SK-N-SH (cell line): ENCODE measurements at regions not wholly inside any gene's neighbourhood (a gene's known extent, or its start where the extent isn't known, plus 50 kb on each side); places are given as distances from the start of the nearest gene placed in this dataset.

Experiments
- CHD2 ChIP-seq: fragments of 150-350 bp; IDR thresholded peaks from 2 replicates; pipeline ENCODE4 v1.6.1; 2018; ENCODE audit warnings: low read length; ENCODE audit not compliant: partially characterized antibody
- EP300 ChIP-seq, 2 experiments: IDR thresholded peaks; 2 replicates each; pipeline versions ENCODE4 v1.4.0 to v1.6.1; 2012; ENCODE audit warnings: borderline replicate concordance in 1 of 2, low read depth in 1 of 2, low read length in 1 of 2
- GABPA ChIP-seq: IDR thresholded peaks from 2 replicates; pipeline ENCODE4 v1.4.0; 2012; ENCODE audit warnings: low read depth, mild to moderate bottlenecking
- JUND ChIP-seq: IDR thresholded peaks from 2 replicates; pipeline ENCODE4 v1.4.0; 2012
- NRF1 ChIP-seq: IDR thresholded peaks from 2 replicates; pipeline ENCODE4 v1.6.1; 2012; ENCODE audit warnings: low read depth, mild to moderate bottlenecking, low read length
- POLR2AphosphoS5 ChIP-seq: IDR thresholded peaks from 2 replicates; pipeline ENCODE4 v1.6.1; 2012; ENCODE audit warnings: low read depth, low read length
- TAF1 ChIP-seq: IDR thresholded peaks from 2 replicates; pipeline ENCODE4 v1.6.1; 2012; ENCODE audit warnings: low read depth, mild to moderate bottlenecking, low read length, moderate library complexity, borderline replicate concordance
- TEAD4 ChIP-seq: IDR thresholded peaks from 2 replicates; pipeline ENCODE4 v1.4.0; 2012; ENCODE audit warnings: mild to moderate bottlenecking, borderline replicate concordance; ENCODE audit not compliant: insufficient read depth
- TF ChIP-seq, protein P1 (sequence below): fragments of 200-600 bp; sonication (generic); IDR thresholded peaks from 2 replicates; pipeline ENCODE4 v1.6.1; 2017; ENCODE audit warnings: antibody characterized with exemption, mild to moderate bottlenecking, moderate library complexity
- TF ChIP-seq, protein P2 (sequence below): IDR thresholded peaks from 2 replicates; pipeline ENCODE4 v1.6.1; 2012; ENCODE audit warnings: mild to moderate bottlenecking, low read depth, low read length, moderate library complexity
- TF ChIP-seq, protein P3 (sequence below): fragments of 150-350 bp; IDR thresholded peaks from 2 replicates; pipeline ENCODE4 v1.6.1; 2017; ENCODE audit warnings: antibody characterized with exemption, low read length, low read depth, borderline replicate concordance

GRCh38 chr13:73336773-73337172, 278.0 kb downstream of the KLF5 start:
- TF ChIP-seq GABPA (no peak), CHD2 (no peak), POLR2AphosphoS5 (no peak), TAF1 (no peak), TEAD4 (no peak), EP300 (IDR thresholded peaks at IDR 0.05; ENCODE audit: borderline replicate concordance in 1 of 2, low read depth in 1 of 2, low read length in 1 of 2) (no peak), NRF1 (no peak), JUND (no peak)
- TF ChIP-seq, protein P1, sequence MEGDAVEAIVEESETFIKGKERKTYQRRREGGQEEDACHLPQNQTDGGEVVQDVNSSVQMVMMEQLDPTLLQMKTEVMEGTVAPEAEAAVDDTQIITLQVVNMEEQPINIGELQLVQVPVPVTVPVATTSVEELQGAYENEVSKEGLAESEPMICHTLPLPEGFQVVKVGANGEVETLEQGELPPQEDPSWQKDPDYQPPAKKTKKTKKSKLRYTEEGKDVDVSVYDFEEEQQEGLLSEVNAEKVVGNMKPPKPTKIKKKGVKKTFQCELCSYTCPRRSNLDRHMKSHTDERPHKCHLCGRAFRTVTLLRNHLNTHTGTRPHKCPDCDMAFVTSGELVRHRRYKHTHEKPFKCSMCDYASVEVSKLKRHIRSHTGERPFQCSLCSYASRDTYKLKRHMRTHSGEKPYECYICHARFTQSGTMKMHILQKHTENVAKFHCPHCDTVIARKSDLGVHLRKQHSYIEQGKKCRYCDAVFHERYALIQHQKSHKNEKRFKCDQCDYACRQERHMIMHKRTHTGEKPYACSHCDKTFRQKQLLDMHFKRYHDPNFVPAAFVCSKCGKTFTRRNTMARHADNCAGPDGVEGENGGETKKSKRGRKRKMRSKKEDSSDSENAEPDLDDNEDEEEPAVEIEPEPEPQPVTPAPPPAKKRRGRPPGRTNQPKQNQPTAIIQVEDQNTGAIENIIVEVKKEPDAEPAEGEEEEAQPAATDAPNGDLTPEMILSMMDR: no peak
- TF ChIP-seq, protein P2, sequence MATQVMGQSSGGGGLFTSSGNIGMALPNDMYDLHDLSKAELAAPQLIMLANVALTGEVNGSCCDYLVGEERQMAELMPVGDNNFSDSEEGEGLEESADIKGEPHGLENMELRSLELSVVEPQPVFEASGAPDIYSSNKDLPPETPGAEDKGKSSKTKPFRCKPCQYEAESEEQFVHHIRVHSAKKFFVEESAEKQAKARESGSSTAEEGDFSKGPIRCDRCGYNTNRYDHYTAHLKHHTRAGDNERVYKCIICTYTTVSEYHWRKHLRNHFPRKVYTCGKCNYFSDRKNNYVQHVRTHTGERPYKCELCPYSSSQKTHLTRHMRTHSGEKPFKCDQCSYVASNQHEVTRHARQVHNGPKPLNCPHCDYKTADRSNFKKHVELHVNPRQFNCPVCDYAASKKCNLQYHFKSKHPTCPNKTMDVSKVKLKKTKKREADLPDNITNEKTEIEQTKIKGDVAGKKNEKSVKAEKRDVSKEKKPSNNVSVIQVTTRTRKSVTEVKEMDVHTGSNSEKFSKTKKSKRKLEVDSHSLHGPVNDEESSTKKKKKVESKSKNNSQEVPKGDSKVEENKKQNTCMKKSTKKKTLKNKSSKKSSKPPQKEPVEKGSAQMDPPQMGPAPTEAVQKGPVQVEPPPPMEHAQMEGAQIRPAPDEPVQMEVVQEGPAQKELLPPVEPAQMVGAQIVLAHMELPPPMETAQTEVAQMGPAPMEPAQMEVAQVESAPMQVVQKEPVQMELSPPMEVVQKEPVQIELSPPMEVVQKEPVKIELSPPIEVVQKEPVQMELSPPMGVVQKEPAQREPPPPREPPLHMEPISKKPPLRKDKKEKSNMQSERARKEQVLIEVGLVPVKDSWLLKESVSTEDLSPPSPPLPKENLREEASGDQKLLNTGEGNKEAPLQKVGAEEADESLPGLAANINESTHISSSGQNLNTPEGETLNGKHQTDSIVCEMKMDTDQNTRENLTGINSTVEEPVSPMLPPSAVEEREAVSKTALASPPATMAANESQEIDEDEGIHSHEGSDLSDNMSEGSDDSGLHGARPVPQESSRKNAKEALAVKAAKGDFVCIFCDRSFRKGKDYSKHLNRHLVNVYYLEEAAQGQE: no peak
- TF ChIP-seq, protein P3, sequence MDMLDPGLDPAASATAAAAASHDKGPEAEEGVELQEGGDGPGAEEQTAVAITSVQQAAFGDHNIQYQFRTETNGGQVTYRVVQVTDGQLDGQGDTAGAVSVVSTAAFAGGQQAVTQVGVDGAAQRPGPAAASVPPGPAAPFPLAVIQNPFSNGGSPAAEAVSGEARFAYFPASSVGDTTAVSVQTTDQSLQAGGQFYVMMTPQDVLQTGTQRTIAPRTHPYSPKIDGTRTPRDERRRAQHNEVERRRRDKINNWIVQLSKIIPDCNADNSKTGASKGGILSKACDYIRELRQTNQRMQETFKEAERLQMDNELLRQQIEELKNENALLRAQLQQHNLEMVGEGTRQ: no peak
